NOMO-1 (cell line): ENCODE measurements at regions not wholly inside any gene's neighbourhood (a gene's known extent, or its start where the extent isn't known, plus 50 kb on each side); places are given as distances from the start of the nearest gene placed in this dataset.
A peak's percentile ranks its signal among the peaks of the same experiment; 100 is the strongest.

Source experiments
- DNase-seq, 2 experiments: peaks; one replicate each; lab custom pipeline; 2025; ENCODE audit not compliant: unreplicated experiment in 2 of 2; lab: John Stamatoyannopoulos, UW

GRCh38 chr21:22535630-22536029, 1537.4 kb downstream of the NCAM2 start:
- DNase-seq = no peak

- DNase-seq = no peak
These were observed 1538.3 kb downstream of the NCAM2 start for GRCh38 chr21:22536509-22536908.

GRCh38 chr21:22544747-22545146, 1546.5 kb downstream of the NCAM2 start:
- DNase-seq = no peak

- no peak for DNase-seq
These were observed 1554.2 kb downstream of the NCAM2 start for GRCh38 chr21:22552390-22552789.

GRCh38 chr21:22554690-22555316, 1556.6 kb downstream of the NCAM2 start:
- DNase-seq = no peak

- no peak for DNase-seq
These were observed 1558.6 kb downstream of the NCAM2 start for GRCh38 chr21:22556829-22557228.

GRCh38 chr21:22561946-22562345, 1563.7 kb downstream of the NCAM2 start:
- no peak for DNase-seq

GRCh38 chr21:22573834-22574233, 1575.6 kb downstream of the NCAM2 start:
- DNase-seq = no peak

GRCh38 chr21:22575165-22575584, 1577.0 kb downstream of the NCAM2 start:
- DNase-seq = peak; percentile 2 to 30

GRCh38 chr21:22579741-22580140, 1581.5 kb downstream of the NCAM2 start:
- no peak for DNase-seq

GRCh38 chr21:22582026-22582425, 1583.8 kb downstream of the NCAM2 start:
- DNase-seq = no peak

GRCh38 chr21:22584308-22584707, 1586.1 kb downstream of the NCAM2 start:
- no peak for DNase-seq

GRCh38 chr21:22585558-22585957, 1587.3 kb downstream of the NCAM2 start:
- peak; percentile 24 to 54 for DNase-seq

GRCh38 chr21:22597660-22598255, 1599.5 kb downstream of the NCAM2 start:
- DNase-seq = no peak

GRCh38 chr21:22609802-22610201, 1611.6 kb downstream of the NCAM2 start:
- peak in 1 of 2 experiments; percentile 4 for DNase-seq

- no peak for DNase-seq
These were observed 1629.7 kb downstream of the NCAM2 start for GRCh38 chr21:22627911-22628310.

GRCh38 chr21:22630953-22631465, 1632.8 kb downstream of the NCAM2 start:
- no peak for DNase-seq

- DNase-seq = no peak
These were observed 1634.0 kb downstream of the NCAM2 start for GRCh38 chr21:22632176-22632575.

- DNase-seq = no peak
These were observed 1651.0 kb downstream of the NCAM2 start for GRCh38 chr21:22649246-22649645.

- DNase-seq = no peak
These were observed 1652.0 kb downstream of the NCAM2 start for GRCh38 chr21:22650226-22650625.

- no peak for DNase-seq
These were observed 1659.6 kb downstream of the NCAM2 start for GRCh38 chr21:22657781-22658180.

- DNase-seq = no peak
These were observed 1671.9 kb downstream of the NCAM2 start for GRCh38 chr21:22670148-22670547.
